HG03064 (cell line): ENCODE measurements at regions not wholly inside any gene's neighbourhood (a gene's known extent, or its start where the extent isn't known, plus 50 kb on each side); places are given as distances from the start of the nearest gene placed in this dataset.

Experiments used
- ATAC-seq: cut with Tn5 transposase; IDR thresholded peaks from one replicate; pipeline ENCODE4 v1.9.1; 2021; ENCODE audit warnings: low read depth; ENCODE audit not compliant: unreplicated experiment

GRCh38 chr5:93019896-93020295 is 561.1 kb downstream of the NR2F1-AS1 start:
- no peak for ATAC-seq

- ATAC-seq: no peak
Measured at GRCh38 chr5:93018461-93018860, 562.6 kb downstream of the NR2F1-AS1 start.

GRCh38 chr5:93017849-93018248 is 563.2 kb downstream of the NR2F1-AS1 start:
- no peak for ATAC-seq

GRCh38 chr5:93017376-93017775 is 563.6 kb downstream of the NR2F1-AS1 start:
- ATAC-seq: no peak

- no peak for ATAC-seq
Measured at GRCh38 chr5:93010616-93011015, 570.4 kb downstream of the NR2F1-AS1 start.

GRCh38 chr5:93010037-93010436 is 571.0 kb downstream of the NR2F1-AS1 start:
- ATAC-seq: no peak

GRCh38 chr5:93008502-93009207 is 572.4 kb downstream of the NR2F1-AS1 start:
- no peak for ATAC-seq

- ATAC-seq: no peak
Measured at GRCh38 chr5:93006915-93007314, 574.1 kb downstream of the NR2F1-AS1 start.

GRCh38 chr5:92998456-92998855 is 582.6 kb downstream of the NR2F1-AS1 start:
- no peak for ATAC-seq

- ATAC-seq: no peak
Measured at GRCh38 chr5:92994392-92994791, 586.6 kb downstream of the NR2F1-AS1 start.

- no peak for ATAC-seq
Measured at GRCh38 chr5:92992073-92992472, 588.9 kb downstream of the NR2F1-AS1 start.

GRCh38 chr5:92991581-92992067 is 589.4 kb downstream of the NR2F1-AS1 start:
- ATAC-seq: no peak

GRCh38 chr5:92990771-92991170 is 590.2 kb downstream of the NR2F1-AS1 start:
- no peak for ATAC-seq

- ATAC-seq: no peak
Measured at GRCh38 chr5:92981001-92981400, 600.0 kb downstream of the NR2F1-AS1 start.

GRCh38 chr5:92980491-92980890 is 600.5 kb downstream of the NR2F1-AS1 start:
- ATAC-seq: no peak

GRCh38 chr5:92979716-92980115 is 601.3 kb downstream of the NR2F1-AS1 start:
- no peak for ATAC-seq

- no peak for ATAC-seq
Measured at GRCh38 chr5:92977846-92978540, 603.0 kb downstream of the NR2F1-AS1 start.

- no peak for ATAC-seq
Measured at GRCh38 chr5:92976156-92976555, 604.9 kb downstream of the NR2F1-AS1 start.

GRCh38 chr5:92969781-92970237 is 611.2 kb downstream of the NR2F1-AS1 start:
- no peak for ATAC-seq

- ATAC-seq: no peak
Measured at GRCh38 chr5:92969191-92969780, 611.7 kb downstream of the NR2F1-AS1 start.

- ATAC-seq: no peak
Measured at GRCh38 chr5:92963800-92964199, 617.2 kb downstream of the NR2F1-AS1 start.
